WTC11 (cell line): ENCODE measurements at regions not wholly inside any gene's neighbourhood (a gene's known extent, or its start where the extent isn't known, plus 50 kb on each side); places are given as distances from the start of the nearest gene placed in this dataset.

ENCODE experiments used
- ATAC-seq: fragments of 200-7000 bp; cut with Tn5 transposase; 2 replicates; pipeline ENCODE4 v1.10.0; 2021; ENCODE audit warnings: mild to moderate bottlenecking, moderate library complexity
- CTCF ChIA-PET: fragments of 300-600 bp; sonication (Branson Sonifier 250); formaldehyde crosslinking; loops from one replicate; lab custom pipeline; 2021; ENCODE audit warnings: antibody characterized with exemption; lab: Charles Lee
- POLR2A ChIA-PET: fragments of 350-600 bp; sonication (Branson Sonifier 250); formaldehyde crosslinking; loops from one replicate; lab custom pipeline; 2021; ENCODE audit warnings: antibody characterized with exemption; lab: Charles Lee
- DNase-seq: peaks from one replicate; pipeline ENCODE4 v3.0.0; 2021; ENCODE audit warnings: low spot score
- H3K27ac Mint-ChIP-seq: 2 replicates; pipeline ENCODE4 v1.8.0; 2021; ENCODE audit warnings: mixed read lengths
- H3K27me3 Mint-ChIP-seq: 2 replicates; pipeline ENCODE4 v1.8.0; 2021; ENCODE audit warnings: low read depth, mild to moderate bottlenecking, moderate library complexity, mixed read lengths
- H3K36me3 Mint-ChIP-seq: 2 replicates; pipeline ENCODE4 v1.8.0; 2021; ENCODE audit warnings: mixed read lengths
- H3K4me1 Mint-ChIP-seq: 2 replicates; pipeline ENCODE4 v1.8.0; 2022; ENCODE audit warnings: mixed read lengths
- H3K4me3 Mint-ChIP-seq: 2 replicates; pipeline ENCODE4 v1.8.0; 2021; ENCODE audit warnings: mild to moderate bottlenecking, moderate library complexity, mixed read lengths
- H3K9me3 Mint-ChIP-seq: 2 replicates; pipeline ENCODE4 v1.8.0; 2021; ENCODE audit warnings: mixed read lengths
- ATF1 ChIP-seq: sonication (generic); formaldehyde crosslinking; IDR thresholded peaks from 2 replicates; pipeline ENCODE4 v1.8.1; 2023; ENCODE audit warnings: mild to moderate bottlenecking, moderate library complexity, missing genetic modification reagents
- CREB1 ChIP-seq: sonication (generic); formaldehyde crosslinking; IDR thresholded peaks from 2 replicates; pipeline ENCODE4 v1.8.0; 2023; ENCODE audit warnings: mild to moderate bottlenecking, missing genetic modification reagents
- ELF4 ChIP-seq: sonication (generic); formaldehyde crosslinking; IDR thresholded peaks from 2 replicates; pipeline ENCODE4 v1.8.1; 2022; ENCODE audit warnings: low read depth, mild to moderate bottlenecking, moderate library complexity, missing genetic modification reagents
- FOXJ3 ChIP-seq: sonication (generic); formaldehyde crosslinking; IDR thresholded peaks from 2 replicates; pipeline ENCODE4 v1.9.0; 2021; ENCODE audit warnings: missing genetic modification reagents, mild to moderate bottlenecking, borderline replicate concordance
- IRF2 ChIP-seq: sonication (generic); formaldehyde crosslinking; IDR thresholded peaks from 2 replicates; pipeline ENCODE4 v1.8.0; 2022; ENCODE audit warnings: low read depth, missing genetic modification reagents, borderline replicate concordance
- KAT7 ChIP-seq: sonication (generic); formaldehyde crosslinking; IDR thresholded peaks from 2 replicates; pipeline ENCODE4 v1.8.1; 2023; ENCODE audit warnings: missing genetic modification reagents, mild to moderate bottlenecking, borderline replicate concordance
- MXD4 ChIP-seq: fragments of 250-450 bp; sonication (Bioruptor Pico); IDR thresholded peaks from 2 replicates; pipeline ENCODE4 v1.8.0; 2021; ENCODE audit warnings: mild to moderate bottlenecking, moderate library complexity, borderline replicate concordance
- NFE2L1 ChIP-seq: sonication (generic); formaldehyde crosslinking; IDR thresholded peaks from 2 replicates; pipeline ENCODE4 v1.8.1; 2023; ENCODE audit warnings: missing genetic modification reagents
- NR1H2 ChIP-seq: sonication (generic); formaldehyde crosslinking; IDR thresholded peaks from 2 replicates; pipeline ENCODE4 v1.9.0; 2021; ENCODE audit warnings: mild to moderate bottlenecking, moderate library complexity, missing genetic modification reagents
- SMAD3 ChIP-seq: sonication (generic); formaldehyde crosslinking; IDR thresholded peaks from 2 replicates; pipeline ENCODE4 v1.8.0; 2022; ENCODE audit warnings: missing genetic modification reagents, mild to moderate bottlenecking, borderline replicate concordance
- TEAD4 ChIP-seq: sonication (generic); formaldehyde crosslinking; IDR thresholded peaks from 2 replicates; pipeline ENCODE4 v1.8.0; 2022; ENCODE audit warnings: mild to moderate bottlenecking, missing genetic modification reagents
- ZNF232 ChIP-seq: sonication (generic); formaldehyde crosslinking; IDR thresholded peaks from 2 replicates; pipeline ENCODE4 v1.8.0; 2022; ENCODE audit warnings: mild to moderate bottlenecking, missing genetic modification reagents
- ZNF416 ChIP-seq: fragments of 250-450 bp; sonication (Bioruptor Pico); IDR thresholded peaks from 2 replicates; pipeline ENCODE4 v1.9.0; 2021; ENCODE audit warnings: mild to moderate bottlenecking, inconsistent platforms
- TF ChIP-seq, protein P1 (sequence below): sonication (generic); formaldehyde crosslinking; conservative IDR thresholded peaks from 2 replicates; pipeline ENCODE4 v1.8.1; 2022; ENCODE audit warnings: mild to moderate bottlenecking, missing genetic modification reagents
- TF ChIP-seq, protein P2 (sequence below): sonication (generic); formaldehyde crosslinking; IDR thresholded peaks from 2 replicates; pipeline ENCODE4 v1.8.0; 2022; ENCODE audit warnings: mild to moderate bottlenecking, missing genetic modification reagents
- TF ChIP-seq, protein P3 (sequence below): sonication (generic); formaldehyde crosslinking; IDR thresholded peaks from 2 replicates; pipeline ENCODE4 v1.8.1; 2022; ENCODE audit warnings: low read depth, mild to moderate bottlenecking, moderate library complexity, missing genetic modification reagents, borderline replicate concordance
- TF ChIP-seq, protein P4 (sequence below): sonication (generic); formaldehyde crosslinking; IDR thresholded peaks from 2 replicates; pipeline ENCODE4 v1.8.1; 2023; ENCODE audit warnings: mild to moderate bottlenecking, missing genetic modification reagents
- TF ChIP-seq, protein P5 (sequence below): fragments of 250-450 bp; sonication (Bioruptor Pico); IDR thresholded peaks from 2 replicates; pipeline ENCODE4 v1.9.0; 2021; ENCODE audit warnings: moderate library complexity, mild to moderate bottlenecking, inconsistent platforms, borderline replicate concordance
- TF ChIP-seq, protein P6 (sequence below): sonication (generic); formaldehyde crosslinking; IDR thresholded peaks from 2 replicates; pipeline ENCODE4 v1.8.1; 2023; ENCODE audit warnings: mild to moderate bottlenecking, missing genetic modification reagents
- TF ChIP-seq, protein P7 (sequence below): sonication (generic); formaldehyde crosslinking; IDR thresholded peaks from 2 replicates; pipeline ENCODE4 v1.8.1; 2022; ENCODE audit warnings: mild to moderate bottlenecking, missing genetic modification reagents, moderate library complexity, borderline replicate concordance
- TF ChIP-seq, protein P8 (sequence below): sonication (generic); formaldehyde crosslinking; IDR thresholded peaks from 2 replicates; pipeline ENCODE4 v1.8.0; 2023; ENCODE audit warnings: missing genetic modification reagents, mild to moderate bottlenecking, borderline replicate concordance

DNA sequence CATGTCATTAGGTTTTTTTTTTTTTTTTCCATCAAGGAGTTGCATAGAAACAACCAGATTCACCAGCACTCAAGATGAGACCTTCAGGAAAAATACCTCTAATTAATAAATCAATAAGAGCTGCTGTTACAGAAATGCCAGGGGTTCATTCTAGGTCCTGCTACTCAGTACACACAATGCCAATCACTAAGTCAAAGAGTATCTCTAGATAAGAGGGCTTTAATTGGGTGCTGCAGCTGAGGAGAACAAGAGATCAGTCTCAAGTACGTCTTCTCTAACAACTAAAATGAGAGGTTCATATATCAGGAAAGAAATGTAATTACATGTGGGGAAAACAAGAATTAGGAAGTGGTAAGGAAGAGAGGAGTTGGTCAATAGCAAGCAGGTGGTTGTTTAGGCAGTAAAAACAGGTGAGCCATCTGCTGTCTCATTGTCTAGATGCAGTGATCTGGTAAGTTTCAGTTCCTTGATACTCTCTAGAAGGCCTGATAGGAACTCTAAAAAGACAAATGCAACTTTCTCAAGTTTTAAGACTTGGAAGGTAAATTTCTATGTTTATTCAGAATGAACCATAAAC lies 272.9 kb upstream of the ZWINT start:
- Mint-ChIP-seq H3K9me3 (peaks cover 16% of the 10 kb centered on the region), H3K4me3 (no peak overlapping the region), H3K36me3 (0 out of 2 replicates have a peak, but pooled peaks cover 6% of the 10 kb centered on the region), H3K4me1 (no peaks in the 10 kb centered on the region), H3K27me3 (no peaks in the 10 kb centered on the region), H3K27ac (no peak overlapping the region)
- DNase-seq: no peak
- ATAC-seq: no peak
- ChIA-PET POLR2A (no interaction called here), CTCF (no interaction called here)
- TF ChIP-seq NR1H2 (CRISPR knock-in tag) (no peak), CREB1 (CRISPR knock-in tag) (no peak), NFE2L1 (CRISPR knock-in tag) (no peak)
- TF ChIP-seq, protein P1, sequence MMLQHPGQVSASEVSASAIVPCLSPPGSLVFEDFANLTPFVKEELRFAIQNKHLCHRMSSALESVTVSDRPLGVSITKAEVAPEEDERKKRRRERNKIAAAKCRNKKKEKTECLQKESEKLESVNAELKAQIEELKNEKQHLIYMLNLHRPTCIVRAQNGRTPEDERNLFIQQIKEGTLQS (CRISPR knock-in tag): no peak
- TF ChIP-seq, protein P2, sequence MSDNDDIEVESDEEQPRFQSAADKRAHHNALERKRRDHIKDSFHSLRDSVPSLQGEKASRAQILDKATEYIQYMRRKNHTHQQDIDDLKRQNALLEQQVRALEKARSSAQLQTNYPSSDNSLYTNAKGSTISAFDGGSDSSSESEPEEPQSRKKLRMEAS (CRISPR knock-in tag): no peak
- TF ChIP-seq, protein P3, sequence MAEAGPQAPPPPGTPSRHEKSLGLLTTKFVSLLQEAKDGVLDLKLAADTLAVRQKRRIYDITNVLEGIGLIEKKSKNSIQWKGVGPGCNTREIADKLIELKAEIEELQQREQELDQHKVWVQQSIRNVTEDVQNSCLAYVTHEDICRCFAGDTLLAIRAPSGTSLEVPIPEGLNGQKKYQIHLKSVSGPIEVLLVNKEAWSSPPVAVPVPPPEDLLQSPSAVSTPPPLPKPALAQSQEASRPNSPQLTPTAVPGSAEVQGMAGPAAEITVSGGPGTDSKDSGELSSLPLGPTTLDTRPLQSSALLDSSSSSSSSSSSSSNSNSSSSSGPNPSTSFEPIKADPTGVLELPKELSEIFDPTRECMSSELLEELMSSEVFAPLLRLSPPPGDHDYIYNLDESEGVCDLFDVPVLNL (CRISPR knock-in tag): no peak

DNA sequence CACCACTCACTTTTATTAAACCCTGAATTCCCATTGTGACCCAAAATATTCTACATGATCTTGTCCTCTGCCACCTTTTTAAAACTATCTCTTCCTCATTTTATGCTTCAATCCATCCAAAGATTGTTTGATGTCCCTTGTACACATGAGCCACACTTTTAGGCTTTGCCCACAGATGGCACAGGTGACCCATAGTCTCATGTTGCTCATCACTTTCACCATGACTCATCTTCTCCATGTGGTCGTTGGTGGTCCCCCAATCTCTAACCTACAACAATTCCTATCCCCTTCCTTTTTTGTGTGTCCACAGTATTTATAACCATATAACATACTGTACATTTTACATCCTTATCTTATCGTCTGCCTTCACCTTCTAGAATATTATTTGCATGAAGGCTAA lies 271.5 kb upstream of the ZWINT start:
- CTCF ChIA-PET: no interaction called here
- no peaks in the 10 kb centered on the region for H3K27me3 Mint-ChIP-seq

DNA sequence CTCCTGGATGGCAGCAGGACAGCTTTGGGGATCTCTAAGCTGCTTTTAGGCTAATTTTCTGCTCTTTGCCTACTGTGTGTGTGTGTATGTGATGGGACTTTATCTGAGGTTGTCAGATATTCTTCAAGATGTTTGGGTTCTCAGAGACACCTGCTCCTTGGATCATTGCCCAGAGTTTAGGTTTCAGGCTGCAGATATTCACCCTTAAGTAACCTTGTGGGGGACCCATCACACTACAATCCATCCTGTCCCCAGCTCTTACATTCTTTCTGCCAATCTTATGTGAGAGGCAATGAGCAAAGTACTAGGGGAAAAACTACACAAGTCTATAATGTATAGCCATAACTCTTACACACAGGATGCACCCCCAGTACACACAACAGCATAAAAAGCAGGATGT lies 263.0 kb upstream of the ZWINT start:
- Mint-ChIP-seq H3K9me3 (peaks cover 3% of the 10 kb centered on the region; the same call in 1 of the 2 replicates), H3K36me3 (no peaks in the 10 kb centered on the region), H3K27ac (no peak overlapping the region), H3K27me3 (no peaks in the 10 kb centered on the region), H3K4me1 (no peaks in the 10 kb centered on the region), H3K4me3 (no peak overlapping the region)
- ATAC-seq (no peak), DNase-seq (no peak)
- POLR2A ChIA-PET: no interaction called here
- CTCF ChIA-PET: interaction anchor here (0.6 kb wide), 1 partner anchor 11 kb away, joined by 3 read pairs; no protein-coding TSS in a partner anchor
- TF ChIP-seq SMAD3: no peak
- TF ChIP-seq, protein P4, sequence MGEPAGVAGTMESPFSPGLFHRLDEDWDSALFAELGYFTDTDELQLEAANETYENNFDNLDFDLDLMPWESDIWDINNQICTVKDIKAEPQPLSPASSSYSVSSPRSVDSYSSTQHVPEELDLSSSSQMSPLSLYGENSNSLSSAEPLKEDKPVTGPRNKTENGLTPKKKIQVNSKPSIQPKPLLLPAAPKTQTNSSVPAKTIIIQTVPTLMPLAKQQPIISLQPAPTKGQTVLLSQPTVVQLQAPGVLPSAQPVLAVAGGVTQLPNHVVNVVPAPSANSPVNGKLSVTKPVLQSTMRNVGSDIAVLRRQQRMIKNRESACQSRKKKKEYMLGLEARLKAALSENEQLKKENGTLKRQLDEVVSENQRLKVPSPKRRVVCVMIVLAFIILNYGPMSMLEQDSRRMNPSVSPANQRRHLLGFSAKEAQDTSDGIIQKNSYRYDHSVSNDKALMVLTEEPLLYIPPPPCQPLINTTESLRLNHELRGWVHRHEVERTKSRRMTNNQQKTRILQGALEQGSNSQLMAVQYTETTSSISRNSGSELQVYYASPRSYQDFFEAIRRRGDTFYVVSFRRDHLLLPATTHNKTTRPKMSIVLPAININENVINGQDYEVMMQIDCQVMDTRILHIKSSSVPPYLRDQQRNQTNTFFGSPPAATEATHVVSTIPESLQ: no peak
- no peak for TF ChIP-seq IRF2 (CRISPR knock-in tag)
- TF ChIP-seq KAT7 (CRISPR knock-in tag): no peak
- TF ChIP-seq TEAD4 (CRISPR knock-in tag): no peak
- no peak for TF ChIP-seq MXD4 (CRISPR knock-in tag)
- TF ChIP-seq, protein P5, sequence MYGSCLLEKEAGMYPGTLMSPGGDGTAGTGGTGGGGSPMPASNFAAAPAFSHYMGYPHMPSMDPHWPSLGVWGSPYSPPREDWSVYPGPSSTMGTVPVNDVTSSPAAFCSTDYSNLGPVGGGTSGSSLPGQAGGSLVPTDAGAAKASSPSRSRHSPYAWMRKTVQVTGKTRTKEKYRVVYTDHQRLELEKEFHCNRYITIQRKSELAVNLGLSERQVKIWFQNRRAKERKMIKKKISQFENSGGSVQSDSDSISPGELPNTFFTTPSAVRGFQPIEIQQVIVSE: no peak
- TF ChIP-seq, protein P6, sequence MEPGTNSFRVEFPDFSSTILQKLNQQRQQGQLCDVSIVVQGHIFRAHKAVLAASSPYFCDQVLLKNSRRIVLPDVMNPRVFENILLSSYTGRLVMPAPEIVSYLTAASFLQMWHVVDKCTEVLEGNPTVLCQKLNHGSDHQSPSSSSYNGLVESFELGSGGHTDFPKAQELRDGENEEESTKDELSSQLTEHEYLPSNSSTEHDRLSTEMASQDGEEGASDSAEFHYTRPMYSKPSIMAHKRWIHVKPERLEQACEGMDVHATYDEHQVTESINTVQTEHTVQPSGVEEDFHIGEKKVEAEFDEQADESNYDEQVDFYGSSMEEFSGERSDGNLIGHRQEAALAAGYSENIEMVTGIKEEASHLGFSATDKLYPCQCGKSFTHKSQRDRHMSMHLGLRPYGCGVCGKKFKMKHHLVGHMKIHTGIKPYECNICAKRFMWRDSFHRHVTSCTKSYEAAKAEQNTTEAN: no peak

More for the DNA sequence above, 271.5 kb upstream of the ZWINT start:
- POLR2A ChIA-PET: no interaction called here
- TF ChIP-seq ATF1: no peak
- no peak for TF ChIP-seq ZNF416 (CRISPR knock-in tag)
- no peak for TF ChIP-seq FOXJ3 (CRISPR knock-in tag)
- TF ChIP-seq, protein P7, sequence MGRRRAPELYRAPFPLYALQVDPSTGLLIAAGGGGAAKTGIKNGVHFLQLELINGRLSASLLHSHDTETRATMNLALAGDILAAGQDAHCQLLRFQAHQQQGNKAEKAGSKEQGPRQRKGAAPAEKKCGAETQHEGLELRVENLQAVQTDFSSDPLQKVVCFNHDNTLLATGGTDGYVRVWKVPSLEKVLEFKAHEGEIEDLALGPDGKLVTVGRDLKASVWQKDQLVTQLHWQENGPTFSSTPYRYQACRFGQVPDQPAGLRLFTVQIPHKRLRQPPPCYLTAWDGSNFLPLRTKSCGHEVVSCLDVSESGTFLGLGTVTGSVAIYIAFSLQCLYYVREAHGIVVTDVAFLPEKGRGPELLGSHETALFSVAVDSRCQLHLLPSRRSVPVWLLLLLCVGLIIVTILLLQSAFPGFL (CRISPR knock-in tag): no peak
- no peak for TF ChIP-seq ELF4
- TF ChIP-seq, protein P8, sequence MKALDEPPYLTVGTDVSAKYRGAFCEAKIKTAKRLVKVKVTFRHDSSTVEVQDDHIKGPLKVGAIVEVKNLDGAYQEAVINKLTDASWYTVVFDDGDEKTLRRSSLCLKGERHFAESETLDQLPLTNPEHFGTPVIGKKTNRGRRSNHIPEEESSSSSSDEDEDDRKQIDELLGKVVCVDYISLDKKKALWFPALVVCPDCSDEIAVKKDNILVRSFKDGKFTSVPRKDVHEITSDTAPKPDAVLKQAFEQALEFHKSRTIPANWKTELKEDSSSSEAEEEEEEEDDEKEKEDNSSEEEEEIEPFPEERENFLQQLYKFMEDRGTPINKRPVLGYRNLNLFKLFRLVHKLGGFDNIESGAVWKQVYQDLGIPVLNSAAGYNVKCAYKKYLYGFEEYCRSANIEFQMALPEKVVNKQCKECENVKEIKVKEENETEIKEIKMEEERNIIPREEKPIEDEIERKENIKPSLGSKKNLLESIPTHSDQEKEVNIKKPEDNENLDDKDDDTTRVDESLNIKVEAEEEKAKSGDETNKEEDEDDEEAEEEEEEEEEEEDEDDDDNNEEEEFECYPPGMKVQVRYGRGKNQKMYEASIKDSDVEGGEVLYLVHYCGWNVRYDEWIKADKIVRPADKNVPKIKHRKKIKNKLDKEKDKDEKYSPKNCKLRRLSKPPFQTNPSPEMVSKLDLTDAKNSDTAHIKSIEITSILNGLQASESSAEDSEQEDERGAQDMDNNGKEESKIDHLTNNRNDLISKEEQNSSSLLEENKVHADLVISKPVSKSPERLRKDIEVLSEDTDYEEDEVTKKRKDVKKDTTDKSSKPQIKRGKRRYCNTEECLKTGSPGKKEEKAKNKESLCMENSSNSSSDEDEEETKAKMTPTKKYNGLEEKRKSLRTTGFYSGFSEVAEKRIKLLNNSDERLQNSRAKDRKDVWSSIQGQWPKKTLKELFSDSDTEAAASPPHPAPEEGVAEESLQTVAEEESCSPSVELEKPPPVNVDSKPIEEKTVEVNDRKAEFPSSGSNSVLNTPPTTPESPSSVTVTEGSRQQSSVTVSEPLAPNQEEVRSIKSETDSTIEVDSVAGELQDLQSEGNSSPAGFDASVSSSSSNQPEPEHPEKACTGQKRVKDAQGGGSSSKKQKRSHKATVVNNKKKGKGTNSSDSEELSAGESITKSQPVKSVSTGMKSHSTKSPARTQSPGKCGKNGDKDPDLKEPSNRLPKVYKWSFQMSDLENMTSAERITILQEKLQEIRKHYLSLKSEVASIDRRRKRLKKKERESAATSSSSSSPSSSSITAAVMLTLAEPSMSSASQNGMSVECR (CRISPR knock-in tag): no peak
- no peak for TF ChIP-seq ZNF232 (CRISPR knock-in tag)
- no peaks in the 10 kb centered on the region for H3K36me3 Mint-ChIP-seq
- H3K9me3 Mint-ChIP-seq: peaks cover 8% of the 10 kb centered on the region
- no peaks in the 10 kb centered on the region for H3K4me1 Mint-ChIP-seq
- H3K4me3 Mint-ChIP-seq: no peak overlapping the region
- ATAC-seq (no peak), DNase-seq (no peak)
- no peak overlapping the region for H3K27ac Mint-ChIP-seq
